Neural cell (in vitro differentiated cells): ENCODE measurements at regions not wholly inside any gene's neighbourhood (a gene's known extent, or its start where the extent isn't known, plus 50 kb on each side); places are given as distances from the start of the nearest gene placed in this dataset.

Experiments
- EZH2 ChIP-seq: fragments of 200-600, 300-800 bp; shearing (Covaris generic), sonication (generic); IDR thresholded peaks from 2 replicates; pipeline ENCODE4 v1.6.1; 2014; ENCODE audit warnings: antibody characterized with exemption, low read length, borderline replicate concordance, mild to moderate bottlenecking; ENCODE audit not compliant: insufficient read depth, poor library complexity, severe bottlenecking
- POLR2AphosphoS5 ChIP-seq: IDR thresholded peaks from 2 replicates; pipeline ENCODE4 v1.6.1; 2012
- TAF1 ChIP-seq: IDR thresholded peaks from 2 replicates; pipeline ENCODE4 v1.6.1; 2012; ENCODE audit warnings: low read depth
- TF ChIP-seq, protein P1 (sequence below): fragments of 450-650 bp; IDR thresholded peaks from 2 replicates; pipeline ENCODE4 v1.5.1; 2014; ENCODE audit warnings: antibody characterized with exemption, mild to moderate bottlenecking, moderate library complexity; ENCODE audit not compliant: poor library complexity, severe bottlenecking

DNA sequence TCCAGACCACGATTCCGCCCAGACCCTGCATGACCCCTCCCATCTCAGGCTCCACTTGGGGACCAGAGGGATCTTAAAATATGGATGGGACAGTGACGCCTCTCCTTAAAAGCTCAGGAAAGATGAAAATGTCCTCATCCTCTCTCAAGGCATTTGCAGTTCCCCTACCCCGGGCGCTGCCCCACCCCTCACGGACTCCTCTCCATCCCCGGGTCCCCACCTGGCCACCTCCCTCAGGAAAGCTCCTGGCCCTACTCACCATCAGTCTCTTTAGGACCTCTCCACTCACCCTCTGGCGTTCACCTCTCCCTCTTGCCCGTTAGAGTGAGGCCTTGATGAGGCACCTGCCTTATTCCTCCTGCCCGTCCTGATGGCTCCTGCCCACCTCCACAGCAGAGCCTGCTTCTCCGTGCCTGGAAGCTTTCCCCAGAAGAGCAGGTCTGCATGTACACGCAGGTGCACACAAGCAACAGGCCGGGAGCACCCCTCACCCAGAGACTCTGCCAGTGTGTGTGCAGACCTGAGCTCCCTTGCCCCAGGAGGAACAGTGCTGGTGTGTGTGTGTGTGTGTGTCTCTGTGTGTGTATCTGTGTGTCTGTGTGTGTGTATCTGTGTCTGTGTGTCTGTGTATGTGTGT lies 105.6 kb upstream of the NXT1 start:
- TF ChIP-seq, protein P1, sequence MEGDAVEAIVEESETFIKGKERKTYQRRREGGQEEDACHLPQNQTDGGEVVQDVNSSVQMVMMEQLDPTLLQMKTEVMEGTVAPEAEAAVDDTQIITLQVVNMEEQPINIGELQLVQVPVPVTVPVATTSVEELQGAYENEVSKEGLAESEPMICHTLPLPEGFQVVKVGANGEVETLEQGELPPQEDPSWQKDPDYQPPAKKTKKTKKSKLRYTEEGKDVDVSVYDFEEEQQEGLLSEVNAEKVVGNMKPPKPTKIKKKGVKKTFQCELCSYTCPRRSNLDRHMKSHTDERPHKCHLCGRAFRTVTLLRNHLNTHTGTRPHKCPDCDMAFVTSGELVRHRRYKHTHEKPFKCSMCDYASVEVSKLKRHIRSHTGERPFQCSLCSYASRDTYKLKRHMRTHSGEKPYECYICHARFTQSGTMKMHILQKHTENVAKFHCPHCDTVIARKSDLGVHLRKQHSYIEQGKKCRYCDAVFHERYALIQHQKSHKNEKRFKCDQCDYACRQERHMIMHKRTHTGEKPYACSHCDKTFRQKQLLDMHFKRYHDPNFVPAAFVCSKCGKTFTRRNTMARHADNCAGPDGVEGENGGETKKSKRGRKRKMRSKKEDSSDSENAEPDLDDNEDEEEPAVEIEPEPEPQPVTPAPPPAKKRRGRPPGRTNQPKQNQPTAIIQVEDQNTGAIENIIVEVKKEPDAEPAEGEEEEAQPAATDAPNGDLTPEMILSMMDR = no peak
- TF ChIP-seq POLR2AphosphoS5 = no peak
- no peak for TF ChIP-seq TAF1
- TF ChIP-seq EZH2 = no peak
